BJ (cell line): ENCODE measurements at regions not wholly inside any gene's neighbourhood (a gene's known extent, or its start where the extent isn't known, plus 50 kb on each side); places are given as distances from the start of the nearest gene placed in this dataset.

Experiments
- CTCF ChIA-PET: fragments of 350-600 bp; formaldehyde crosslinking; extraction: SDS; loops from one replicate; lab custom pipeline; 2021; ENCODE audit warnings: antibody characterized with exemption, inconsistent platforms; lab: Yijun Ruan, JAX
- POLR2A ChIA-PET: fragments of 300-600 bp; sonication (Branson Sonifier 250); formaldehyde crosslinking; extraction: SDS; loops from one replicate; lab custom pipeline; 2021; ENCODE audit warnings: antibody characterized with exemption; lab: Charles Lee
- DNase-seq: peaks from one replicate; pipeline ENCODE4 v3.0.0-alpha.2; 2011; ENCODE audit warnings: low read depth
- H3K27me3 ChIP-seq: 2 replicates; pipeline ENCODE4 v1.6.0; 2011; ENCODE audit warnings: low read length; ENCODE audit not compliant: control insufficient read depth, insufficient read depth
- H3K36me3 ChIP-seq: 2 replicates; pipeline ENCODE4 v1.5.1; 2011; ENCODE audit warnings: low read length; ENCODE audit not compliant: control insufficient read depth, insufficient read depth
- H3K4me3 ChIP-seq: 2 replicates; pipeline ENCODE4 v1.5.1; 2011; ENCODE audit warnings: low read depth, mild to moderate bottlenecking, control low read depth, low read length
- CTCF ChIP-seq: IDR thresholded peaks from 2 replicates; pipeline ENCODE4 v1.5.1; 2011; ENCODE audit warnings: low read depth, mild to moderate bottlenecking, control low read depth, inconsistent platforms, low read length, moderate library complexity; ENCODE audit not compliant: insufficient read depth

- no peak for DNase-seq
- no peak overlapping the region for H3K4me3 ChIP-seq
- POLR2A ChIA-PET, result no interaction called here
- no peak for TF ChIP-seq CTCF
- CTCF ChIA-PET, result no interaction called here
- H3K36me3 ChIP-seq, result no peaks in the 10 kb centered on the region
- H3K27me3 ChIP-seq, result no peaks in the 10 kb centered on the region
These were observed 194.3 kb downstream of the PALM2AKAP2 start for GRCh38 chr9:109974143-109974917.

- TF ChIP-seq CTCF, result no peak
- no peak for DNase-seq
- ChIA-PET CTCF (interaction anchor here (1.1 kb wide), 1 partner anchor 40 kb away, joined by 3 read pairs; no protein-coding TSS in a partner anchor), POLR2A (no interaction called here)
- H3K4me3 ChIP-seq, result no peak overlapping the region
- H3K27me3 ChIP-seq, result no peaks in the 10 kb centered on the region
- H3K36me3 ChIP-seq, result no peaks in the 10 kb centered on the region
These were observed 194.9 kb downstream of the PALM2AKAP2 start for GRCh38 chr9:109974918-109975276.

- DNase-seq, result no peak
- Histone ChIP-seq H3K36me3 (no peaks in the 10 kb centered on the region), H3K4me3 (no peak overlapping the region), H3K27me3 (no peaks in the 10 kb centered on the region)
- ChIA-PET POLR2A (no interaction called here), CTCF (interaction anchor here (1.1 kb wide), 1 partner anchor 39 kb away, joined by 3 read pairs; no protein-coding TSS in a partner anchor)
- no peak for TF ChIP-seq CTCF
These were observed 195.7 kb downstream of the PALM2AKAP2 start for GRCh38 chr9:109975574-109976295.

- Histone ChIP-seq H3K27me3 (no peaks in the 10 kb centered on the region), H3K36me3 (no peaks in the 10 kb centered on the region), H3K4me3 (no peak overlapping the region)
- ChIA-PET POLR2A (no interaction called here), CTCF (interaction anchor here (1.1 kb wide), 1 partner anchor 39 kb away, joined by 3 read pairs; no protein-coding TSS in a partner anchor)
- DNase-seq, result no peak
- no peak for TF ChIP-seq CTCF
These were observed 196.3 kb downstream of the PALM2AKAP2 start for GRCh38 chr9:109976303-109976702.

- Histone ChIP-seq H3K4me3 (no peak overlapping the region), H3K36me3 (no peaks in the 10 kb centered on the region), H3K27me3 (no peaks in the 10 kb centered on the region)
- TF ChIP-seq CTCF, result no peak
- ChIA-PET POLR2A (no interaction called here), CTCF (interaction anchor here (1.3 kb wide), 1 partner anchor 27 kb away, joined by 3 read pairs; no protein-coding TSS in a partner anchor)
- no peak for DNase-seq
These were observed 197.5 kb downstream of the PALM2AKAP2 start for GRCh38 chr9:109977521-109977920.
